ENCODE measurements at regions not wholly inside any gene's neighbourhood (a gene's known extent, or its start where the extent isn't known, plus 50 kb on each side); places are given as distances from the start of the nearest gene placed in this dataset.

DNA sequence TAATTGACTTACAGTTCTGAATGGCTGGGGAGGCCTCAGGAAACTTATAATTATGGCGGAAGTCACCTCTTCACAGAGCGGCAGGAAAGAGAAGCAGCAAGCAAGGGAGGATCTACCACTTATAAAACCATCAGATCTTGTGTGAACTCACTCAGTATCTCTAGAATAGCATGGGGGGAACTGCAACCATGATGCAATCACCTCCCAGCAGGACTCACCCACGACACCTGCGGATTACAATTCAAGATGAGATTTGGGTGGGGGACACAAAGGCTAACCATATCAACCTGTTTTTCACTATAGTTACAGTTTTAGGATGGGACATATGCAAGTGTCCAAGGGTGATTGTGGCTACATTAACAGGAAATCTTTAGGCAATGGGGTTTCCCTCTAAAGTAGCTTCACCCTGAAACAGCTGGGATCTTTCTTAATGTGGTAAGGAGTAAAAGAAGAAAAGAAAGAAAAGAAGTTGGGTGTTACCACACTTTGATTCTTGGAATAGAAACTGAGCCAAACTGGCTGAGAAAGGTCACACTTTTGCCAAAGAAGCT, 453.8 kb downstream of the OTOL1 start:
- Histone ChIP-seq H3K9me3 (no peaks in the 10 kb centered on the region), H3K4me2 (no peak overlapping the region), H3K4me1 (no peaks in the 10 kb centered on the region), H3K27ac (no peak overlapping the region), H3K4me3 (no peak overlapping the region)
- no peak for FAIRE-seq
- 72% methylated on average over 4 of the region's 4 CpGs for WGBS (ENCODE audit: missing lambda C conversion rate)
- ATAC-seq, result no peak
- no peak for DNase-seq (ENCODE audit: low read depth in 1 of 2, low spot score in 1 of 2)
- no peak for TF ChIP-seq KDM1A (IDR thresholded peaks at IDR 0.05; ENCODE audit: low read depth)
- no peak for TF ChIP-seq SMC3 (IDR thresholded peaks at IDR 0.05)
- TF ChIP-seq, protein P1, sequence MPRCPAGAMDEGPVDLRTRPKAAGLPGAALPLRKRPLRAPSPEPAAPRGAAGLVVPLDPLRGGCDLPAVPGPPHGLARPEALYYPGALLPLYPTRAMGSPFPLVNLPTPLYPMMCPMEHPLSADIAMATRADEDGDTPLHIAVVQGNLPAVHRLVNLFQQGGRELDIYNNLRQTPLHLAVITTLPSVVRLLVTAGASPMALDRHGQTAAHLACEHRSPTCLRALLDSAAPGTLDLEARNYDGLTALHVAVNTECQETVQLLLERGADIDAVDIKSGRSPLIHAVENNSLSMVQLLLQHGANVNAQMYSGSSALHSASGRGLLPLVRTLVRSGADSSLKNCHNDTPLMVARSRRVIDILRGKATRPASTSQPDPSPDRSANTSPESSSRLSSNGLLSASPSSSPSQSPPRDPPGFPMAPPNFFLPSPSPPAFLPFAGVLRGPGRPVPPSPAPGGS (IDR thresholded peaks at IDR 0.05), result no peak
- no peak for TF ChIP-seq POLR2AphosphoS2 (conservative IDR thresholded peaks at IDR 0.05; ENCODE audit: low read length)
- no peak for TF ChIP-seq RARB (CRISPR knock-in tag; IDR thresholded peaks at IDR 0.05)
- TF ChIP-seq, protein P2, sequence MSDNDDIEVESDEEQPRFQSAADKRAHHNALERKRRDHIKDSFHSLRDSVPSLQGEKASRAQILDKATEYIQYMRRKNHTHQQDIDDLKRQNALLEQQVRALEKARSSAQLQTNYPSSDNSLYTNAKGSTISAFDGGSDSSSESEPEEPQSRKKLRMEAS (IDR thresholded peaks at IDR 0.05), result no peak
- no peak for TF ChIP-seq NR3C1 (IDR thresholded peaks at IDR 0.05)
- no peak for TF ChIP-seq MAZ (IDR thresholded peaks at IDR 0.05; ENCODE audit: borderline replicate concordance, low read depth, low read length)
- ChIA-PET POLR2A (no interaction called here), CTCF (no interaction called here)

DNA sequence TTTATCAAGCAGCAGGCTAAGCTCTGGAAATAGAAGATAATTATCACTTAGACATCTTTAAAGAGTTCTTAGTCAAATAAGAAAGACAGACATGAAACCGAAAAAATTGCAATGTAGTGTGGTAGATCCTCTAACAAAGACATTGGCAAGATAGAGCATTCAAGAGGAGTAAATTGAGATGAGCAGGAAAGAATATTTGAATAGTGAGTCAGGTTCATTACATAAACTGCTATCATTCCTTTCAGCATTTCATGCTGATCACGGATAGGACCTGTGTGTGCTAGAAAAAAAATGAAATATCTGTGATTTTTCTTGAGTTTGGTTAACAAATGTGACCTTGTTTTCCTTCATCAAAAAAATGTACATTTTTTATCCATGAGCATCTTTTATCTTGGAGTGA, 460.9 kb downstream of the OTOL1 start:
- ChIA-PET POLR2A (no interaction called here), CTCF (no interaction called here)
- WGBS (ENCODE audit: missing lambda C conversion rate), result 12% methylated on average over 2 of the region's 2 CpGs
- Histone ChIP-seq H3K4me3 (no peak overlapping the region), H3K4me1 (no peaks in the 10 kb centered on the region), H3K9me3 (no peaks in the 10 kb centered on the region), H3K4me2 (no peak overlapping the region), H3K27ac (no peak overlapping the region)
- DNase-seq (ENCODE audit: low read depth in 1 of 2, low spot score in 1 of 2) (no peak), FAIRE-seq (no peak), ATAC-seq (no peak)
- TF ChIP-seq EHMT2 (IDR thresholded peaks at IDR 0.05; ENCODE audit: low read depth) (no peak), CHD2 (IDR thresholded peaks at IDR 0.05; ENCODE audit: low read length, partially characterized antibody) (no peak), MAFK (IDR thresholded peaks at IDR 0.05; ENCODE audit: partially characterized antibody) (no peak), EP300 (IDR thresholded peaks at IDR 0.05) (no peak), TP53 (CRISPR knock-in tag; IDR thresholded peaks at IDR 0.05) (no peak), HOXB5 (CRISPR knock-in tag; IDR thresholded peaks at IDR 0.05) (no peak), FOXS1 (CRISPR knock-in tag; IDR thresholded peaks at IDR 0.05) (no peak), NPAS2 (CRISPR knock-in tag; IDR thresholded peaks at IDR 0.05; ENCODE audit: borderline replicate concordance) (no peak), ZNF302 (CRISPR knock-in tag; IDR thresholded peaks at IDR 0.05) (no peak), KDM5A (IDR thresholded peaks at IDR 0.05) (no peak), HDAC2 (IDR thresholded peaks at IDR 0.05) (no peak), FOSL2 (IDR thresholded peaks at IDR 0.05) (no peak), FOSL2 (CRISPR knock-in tag; IDR thresholded peaks at IDR 0.05) (no peak), ESRRA (IDR thresholded peaks at IDR 0.05; ENCODE audit: borderline replicate concordance, low read length) (no peak)
- TF ChIP-seq, protein P3, sequence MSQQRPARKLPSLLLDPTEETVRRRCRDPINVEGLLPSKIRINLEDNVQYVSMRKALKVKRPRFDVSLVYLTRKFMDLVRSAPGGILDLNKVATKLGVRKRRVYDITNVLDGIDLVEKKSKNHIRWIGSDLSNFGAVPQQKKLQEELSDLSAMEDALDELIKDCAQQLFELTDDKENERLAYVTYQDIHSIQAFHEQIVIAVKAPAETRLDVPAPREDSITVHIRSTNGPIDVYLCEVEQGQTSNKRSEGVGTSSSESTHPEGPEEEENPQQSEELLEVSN (IDR thresholded peaks at IDR 0.05; ENCODE audit: borderline replicate concordance, low read depth), result no peak
- TF ChIP-seq, protein P4, sequence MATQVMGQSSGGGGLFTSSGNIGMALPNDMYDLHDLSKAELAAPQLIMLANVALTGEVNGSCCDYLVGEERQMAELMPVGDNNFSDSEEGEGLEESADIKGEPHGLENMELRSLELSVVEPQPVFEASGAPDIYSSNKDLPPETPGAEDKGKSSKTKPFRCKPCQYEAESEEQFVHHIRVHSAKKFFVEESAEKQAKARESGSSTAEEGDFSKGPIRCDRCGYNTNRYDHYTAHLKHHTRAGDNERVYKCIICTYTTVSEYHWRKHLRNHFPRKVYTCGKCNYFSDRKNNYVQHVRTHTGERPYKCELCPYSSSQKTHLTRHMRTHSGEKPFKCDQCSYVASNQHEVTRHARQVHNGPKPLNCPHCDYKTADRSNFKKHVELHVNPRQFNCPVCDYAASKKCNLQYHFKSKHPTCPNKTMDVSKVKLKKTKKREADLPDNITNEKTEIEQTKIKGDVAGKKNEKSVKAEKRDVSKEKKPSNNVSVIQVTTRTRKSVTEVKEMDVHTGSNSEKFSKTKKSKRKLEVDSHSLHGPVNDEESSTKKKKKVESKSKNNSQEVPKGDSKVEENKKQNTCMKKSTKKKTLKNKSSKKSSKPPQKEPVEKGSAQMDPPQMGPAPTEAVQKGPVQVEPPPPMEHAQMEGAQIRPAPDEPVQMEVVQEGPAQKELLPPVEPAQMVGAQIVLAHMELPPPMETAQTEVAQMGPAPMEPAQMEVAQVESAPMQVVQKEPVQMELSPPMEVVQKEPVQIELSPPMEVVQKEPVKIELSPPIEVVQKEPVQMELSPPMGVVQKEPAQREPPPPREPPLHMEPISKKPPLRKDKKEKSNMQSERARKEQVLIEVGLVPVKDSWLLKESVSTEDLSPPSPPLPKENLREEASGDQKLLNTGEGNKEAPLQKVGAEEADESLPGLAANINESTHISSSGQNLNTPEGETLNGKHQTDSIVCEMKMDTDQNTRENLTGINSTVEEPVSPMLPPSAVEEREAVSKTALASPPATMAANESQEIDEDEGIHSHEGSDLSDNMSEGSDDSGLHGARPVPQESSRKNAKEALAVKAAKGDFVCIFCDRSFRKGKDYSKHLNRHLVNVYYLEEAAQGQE (IDR thresholded peaks at IDR 0.05), result no peak
- TF ChIP-seq, protein P2 (IDR thresholded peaks at IDR 0.05), result no peak
- TF ChIP-seq, protein P5, sequence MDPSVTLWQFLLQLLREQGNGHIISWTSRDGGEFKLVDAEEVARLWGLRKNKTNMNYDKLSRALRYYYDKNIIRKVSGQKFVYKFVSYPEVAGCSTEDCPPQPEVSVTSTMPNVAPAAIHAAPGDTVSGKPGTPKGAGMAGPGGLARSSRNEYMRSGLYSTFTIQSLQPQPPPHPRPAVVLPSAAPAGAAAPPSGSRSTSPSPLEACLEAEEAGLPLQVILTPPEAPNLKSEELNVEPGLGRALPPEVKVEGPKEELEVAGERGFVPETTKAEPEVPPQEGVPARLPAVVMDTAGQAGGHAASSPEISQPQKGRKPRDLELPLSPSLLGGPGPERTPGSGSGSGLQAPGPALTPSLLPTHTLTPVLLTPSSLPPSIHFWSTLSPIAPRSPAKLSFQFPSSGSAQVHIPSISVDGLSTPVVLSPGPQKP (IDR thresholded peaks at IDR 0.05; ENCODE audit: low read depth, low read length), result no peak
- TF ChIP-seq, protein P6, sequence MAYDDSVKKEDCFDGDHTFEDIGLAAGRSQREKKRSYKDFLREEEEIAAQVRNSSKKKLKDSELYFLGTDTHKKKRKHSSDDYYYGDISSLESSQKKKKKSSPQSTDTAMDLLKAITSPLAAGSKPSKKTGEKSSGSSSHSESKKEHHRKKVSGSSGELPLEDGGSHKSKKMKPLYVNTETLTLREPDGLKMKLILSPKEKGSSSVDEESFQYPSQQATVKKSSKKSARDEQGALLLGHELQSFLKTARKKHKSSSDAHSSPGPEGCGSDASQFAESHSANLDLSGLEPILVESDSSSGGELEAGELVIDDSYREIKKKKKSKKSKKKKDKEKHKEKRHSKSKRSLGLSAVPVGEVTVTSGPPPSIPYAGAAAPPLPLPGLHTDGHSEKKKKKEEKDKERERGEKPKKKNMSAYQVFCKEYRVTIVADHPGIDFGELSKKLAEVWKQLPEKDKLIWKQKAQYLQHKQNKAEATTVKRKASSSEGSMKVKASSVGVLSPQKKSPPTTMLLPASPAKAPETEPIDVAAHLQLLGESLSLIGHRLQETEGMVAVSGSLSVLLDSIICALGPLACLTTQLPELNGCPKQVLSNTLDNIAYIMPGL (CRISPR knock-in tag; IDR thresholded peaks at IDR 0.05; ENCODE audit: borderline replicate concordance), result no peak

Measured in A549 (cell line).